Breast epithelium (tissue), 4 donors: ENCODE measurements at regions not wholly inside any gene's neighbourhood (a gene's known extent, or its start where the extent isn't known, plus 50 kb on each side); places are given as distances from the start of the nearest gene placed in this dataset.
"Not testable (repeated sequence)": the region's sequence is repeated elsewhere in the genome, so short reads cannot be mapped to it uniquely, and the experiment has no call there.

Source experiments
- DNase-seq, 2 donors: peaks; one replicate each; pipeline ENCODE4 v3.0.0-alpha.2; 2019; ENCODE audit warnings: low spot score in 2 of 2
- H3K27ac ChIP-seq, 2 donors: fragments of 200-600 bp; sonication (generic) in 1 of 2; one replicate each; pipeline ENCODE4 v1.5.1; 2016 to 2019; ENCODE audit warnings: mild to moderate bottlenecking in 1 of 2
- H3K27me3 ChIP-seq, 2 donors: fragments of 200-600 bp; sonication (generic) in 1 of 2; one replicate each; pipeline versions ENCODE4 v1.5.1 to v1.6.0; 2017 to 2019; ENCODE audit warnings: control low read depth in 1 of 2, mild to moderate bottlenecking in 1 of 2
- H3K36me3 ChIP-seq: fragments of 200-600 bp; one replicate; pipeline ENCODE4 v1.5.1; 2019
- H3K4me1 ChIP-seq, 2 donors: fragments of 200-600 bp; sonication (generic); one replicate each; pipeline ENCODE4 v1.5.1; 2016 to 2019; ENCODE audit warnings: control low read depth in 1 of 2
- H3K4me3 ChIP-seq, 3 donors: fragments of 200-600 bp; sonication (generic); 1 replicate in 2 of 3; 2 replicates in 1 of 3; pipeline ENCODE4 v1.5.1; 2016 to 2019; ENCODE audit warnings: mild to moderate bottlenecking in 3 of 3, moderate library complexity in 2 of 3
- H3K9me3 ChIP-seq, 2 donors: fragments of 200-600 bp; sonication (generic) in 1 of 2; one replicate each; pipeline ENCODE4 v1.5.1; 2016 to 2019; ENCODE audit warnings: control low read depth in 1 of 2
- CTCF ChIP-seq, 3 donors: fragments of 450-650 bp; IDR thresholded peaks; one replicate each; pipeline ENCODE4 v1.5.1; 2016 to 2017; ENCODE audit warnings: antibody characterized with exemption in 3 of 3, mild to moderate bottlenecking in 3 of 3, moderate library complexity in 3 of 3
- POLR2A ChIP-seq: fragments of 450-650 bp; IDR thresholded peaks from one replicate; pipeline ENCODE4 v1.6.1; 2016; ENCODE audit warnings: antibody characterized with exemption, mild to moderate bottlenecking, moderate library complexity
- POLR2AphosphoS5 ChIP-seq, 3 donors: sonication (generic); formaldehyde crosslinking; IDR thresholded peaks; one replicate each; pipeline ENCODE4 v1.6.1; 2017; ENCODE audit warnings: antibody characterized with exemption in 3 of 3
- intact Hi-C: fragments of 100-400 bp; cut with DNase I; formaldehyde crosslinking; loops from one replicate; pipeline ENCODE4 v1.15.1; 2023; ENCODE audit warnings: low total_unique reads

GRCh38 chr17:62139141-62139540, 74.1 kb upstream of the MED13 start:
- no peak overlapping the region for H3K4me3 ChIP-seq
- peaks cover 0 to 5% of the 10 kb centered on the region in 2 donors for H3K9me3 ChIP-seq
- no peaks in the 10 kb centered on the region for H3K4me1 ChIP-seq
- intact Hi-C loops = no loop called here
- H3K36me3 ChIP-seq = no peaks in the 10 kb centered on the region
- DNase-seq = no peak
- TF ChIP-seq POLR2AphosphoS5 (IDR thresholded peaks at IDR 0.05) = no peak
- no peak for TF ChIP-seq POLR2A
- TF ChIP-seq CTCF (IDR thresholded peaks at IDR 0.05) = no peak
- H3K27ac ChIP-seq = no peak overlapping the region
- H3K27me3 ChIP-seq = peaks cover 0 to 27% of the 10 kb centered on the region in 2 donors

- H3K4me1 ChIP-seq, H3K9me3 ChIP-seq, intact Hi-C loops, H3K36me3 ChIP-seq, DNase-seq, H3K27ac ChIP-seq: not testable (repeated sequence)
- H3K27me3 ChIP-seq = peaks cover 0 to 27% of the 10 kb centered on the region in 2 donors
- peak overlapping the region in 2 of 3 donors; percentile 3 to 32 for H3K4me3 ChIP-seq
Measured at GRCh38 chr17:62138676-62139121, 73.6 kb upstream of the MED13 start.

- H3K4me1 ChIP-seq, DNase-seq, H3K9me3 ChIP-seq, intact Hi-C loops, H3K27ac ChIP-seq, H3K36me3 ChIP-seq: not testable (repeated sequence)
- H3K27me3 ChIP-seq = peaks cover 0 to 27% of the 10 kb centered on the region in 2 donors
- peak overlapping the region in 2 of 3 donors; percentile 3 to 32 for H3K4me3 ChIP-seq
Measured at GRCh38 chr17:62137734-62138624, 72.9 kb upstream of the MED13 start.

- intact Hi-C loops, H3K27ac ChIP-seq, H3K36me3 ChIP-seq, H3K4me3 ChIP-seq, H3K9me3 ChIP-seq, H3K4me1 ChIP-seq, DNase-seq: not testable (repeated sequence)
- peaks cover 0 to 27% of the 10 kb centered on the region in 2 donors for H3K27me3 ChIP-seq
Measured at GRCh38 chr17:62137013-62137733, 72.1 kb upstream of the MED13 start.

GRCh38 chr17:62135742-62136141, 70.7 kb upstream of the MED13 start:
- DNase-seq = no peak
- intact Hi-C loops = no loop called here
- Histone ChIP-seq H3K4me1 (no peaks in the 10 kb centered on the region), H3K4me3 (no peak overlapping the region), H3K9me3 (peaks cover 0 to 5% of the 10 kb centered on the region in 2 donors), H3K27ac (no peak overlapping the region), H3K36me3 (no peaks in the 10 kb centered on the region), H3K27me3 (peaks cover 0 to 27% of the 10 kb centered on the region in 2 donors)
- TF ChIP-seq POLR2A = no peak
- no peak for TF ChIP-seq CTCF (IDR thresholded peaks at IDR 0.05)
- TF ChIP-seq POLR2AphosphoS5 (IDR thresholded peaks at IDR 0.05) = no peak

- H3K4me3 ChIP-seq, DNase-seq, intact Hi-C loops: not testable (repeated sequence)
Measured at GRCh38 chr17:62135096-62135495, 70.0 kb upstream of the MED13 start.

GRCh38 chr17:62134397-62134796, 69.3 kb upstream of the MED13 start:
- no peak for DNase-seq
- Histone ChIP-seq H3K27ac (no peak overlapping the region), H3K4me3 (no peak overlapping the region), H3K9me3 (peaks cover 0 to 5% of the 10 kb centered on the region in 2 donors), H3K4me1 (no peaks in the 10 kb centered on the region), H3K36me3 (no peaks in the 10 kb centered on the region), H3K27me3 (peaks cover 0 to 23% of the 10 kb centered on the region in 2 donors)
- TF ChIP-seq CTCF (IDR thresholded peaks at IDR 0.05) = no peak
- TF ChIP-seq POLR2A = no peak
- no peak for TF ChIP-seq POLR2AphosphoS5 (IDR thresholded peaks at IDR 0.05)
- intact Hi-C loops = no loop called here

More at GRCh38 chr17:62135096-62135495, 70.0 kb upstream of the MED13 start:
- H3K27ac ChIP-seq, H3K4me1 ChIP-seq, H3K9me3 ChIP-seq, H3K36me3 ChIP-seq: not testable (repeated sequence)
- peaks cover 0 to 27% of the 10 kb centered on the region in 2 donors for H3K27me3 ChIP-seq

- H3K4me3 ChIP-seq, H3K27me3 ChIP-seq, H3K36me3 ChIP-seq, H3K27ac ChIP-seq, intact Hi-C loops, DNase-seq, H3K9me3 ChIP-seq, H3K4me1 ChIP-seq: not testable (repeated sequence)
Measured at GRCh38 chr17:62131271-62131670, 66.2 kb upstream of the MED13 start.
